Type B pancreatic cell (in vitro differentiated cells): ENCODE measurements at regions not wholly inside any gene's neighbourhood (a gene's known extent, or its start where the extent isn't known, plus 50 kb on each side); places are given as distances from the start of the nearest gene placed in this dataset.

ENCODE experiments used
- DNase-seq: peaks from one replicate; pipeline ENCODE4 v3.0.0; 2021; ENCODE audit warnings: mixed read lengths; ENCODE audit not compliant: unreplicated experiment; ENCODE audit errors: extremely low spot score
- H3K27ac Mint-ChIP-seq: 2 replicates; pipeline ENCODE4 v1.8.0; 2021; ENCODE audit warnings: mild to moderate bottlenecking, mixed read lengths
- H3K27me3 Mint-ChIP-seq: 2 replicates; pipeline ENCODE4 v1.8.0; 2021; ENCODE audit warnings: mixed read lengths
- H3K36me3 Mint-ChIP-seq: 2 replicates; pipeline ENCODE4 v1.8.0; 2021; ENCODE audit warnings: mixed read lengths
- H3K4me1 Mint-ChIP-seq: one replicate; pipeline ENCODE4 v1.8.0; 2021; ENCODE audit warnings: mixed read lengths; ENCODE audit not compliant: unreplicated experiment
- H3K4me3 Mint-ChIP-seq: 2 replicates; pipeline ENCODE4 v1.8.0; 2021; ENCODE audit warnings: mild to moderate bottlenecking, mixed read lengths
- H3K9me3 Mint-ChIP-seq: 2 replicates; pipeline ENCODE4 v1.8.0; 2021; ENCODE audit warnings: mixed read lengths
- CTCF ChIP-seq: fragments of 200-600 bp; sonication (generic); conservative IDR thresholded peaks from 2 replicates; pipeline ENCODE4 v1.5.0; 2021; ENCODE audit warnings: antibody characterized with exemption, mild to moderate bottlenecking

GRCh38 chr17:73899839-73900238, 255.6 kb upstream of the SDK2 start:
- Mint-ChIP-seq H3K27ac (no peak overlapping the region), H3K36me3 (no peaks in the 10 kb centered on the region), H3K4me1 (peaks cover 15% of the 10 kb centered on the region), H3K9me3 (no peaks in the 10 kb centered on the region), H3K27me3 (peaks cover 62% of the 10 kb centered on the region), H3K4me3 (no peak overlapping the region)
- peak; percentile 22 for DNase-seq
- no peak for TF ChIP-seq CTCF

- Mint-ChIP-seq H3K9me3 (no peaks in the 10 kb centered on the region), H3K27me3 (peaks cover 63% of the 10 kb centered on the region), H3K36me3 (no peaks in the 10 kb centered on the region), H3K4me3 (no peak overlapping the region), H3K27ac (no peak overlapping the region), H3K4me1 (peaks cover 15% of the 10 kb centered on the region)
- DNase-seq: peak; percentile 40
- TF ChIP-seq CTCF: no peak
These were observed 256.3 kb upstream of the SDK2 start for GRCh38 chr17:73900516-73900915.

GRCh38 chr17:73901249-73901648, 257.0 kb upstream of the SDK2 start:
- Mint-ChIP-seq H3K4me3 (peak overlapping the region; percentile 88), H3K27ac (no peak overlapping the region), H3K27me3 (peaks cover 61% of the 10 kb centered on the region), H3K36me3 (no peaks in the 10 kb centered on the region), H3K4me1 (peaks cover 15% of the 10 kb centered on the region), H3K9me3 (no peaks in the 10 kb centered on the region)
- no peak for TF ChIP-seq CTCF
- no peak for DNase-seq

- peak overlapping the region; percentile 88 for H3K4me3 Mint-ChIP-seq
- no peaks in the 10 kb centered on the region for H3K9me3 Mint-ChIP-seq
- peaks cover 60% of the 10 kb centered on the region for H3K27me3 Mint-ChIP-seq
- no peaks in the 10 kb centered on the region for H3K36me3 Mint-ChIP-seq
- TF ChIP-seq CTCF: peak; percentile 47
- peak; percentile 68 for DNase-seq
- peak overlapping the region; percentile 14 for H3K27ac Mint-ChIP-seq
- H3K4me1 Mint-ChIP-seq: peaks cover 15% of the 10 kb centered on the region
These were observed 257.6 kb upstream of the SDK2 start for GRCh38 chr17:73901661-73902415.

- Mint-ChIP-seq H3K27me3 (peaks cover 56% of the 10 kb centered on the region), H3K4me3 (peak overlapping the region; percentile 88), H3K4me1 (peaks cover 16% of the 10 kb centered on the region), H3K27ac (no peak overlapping the region), H3K36me3 (no peaks in the 10 kb centered on the region), H3K9me3 (no peaks in the 10 kb centered on the region)
- peak; percentile 68 for DNase-seq
- no peak for TF ChIP-seq CTCF
These were observed 258.4 kb upstream of the SDK2 start for GRCh38 chr17:73902416-73903181.
